Thoracic aorta (tissue), 2 donors: ENCODE measurements at regions not wholly inside any gene's neighbourhood (a gene's known extent, or its start where the extent isn't known, plus 50 kb on each side); places are given as distances from the start of the nearest gene placed in this dataset.

Experiments used
- ATAC-seq: fragments of 150-250 bp; one replicate; pipeline ENCODE4 v1.8.0; 2017; ENCODE audit warnings: low read depth; ENCODE audit not compliant: insufficient number of reproducible peaks, low FRiP score
- DNase-seq: peaks from one replicate; pipeline ENCODE4 v3.0.0-alpha.2; 2020; ENCODE audit warnings: low spot score
- H3K27ac ChIP-seq, 2 donors: fragments of 200-600 bp; sonication (generic); 1 replicate in 1 of 2; 2 replicates in 1 of 2; pipeline ENCODE4 v1.5.1; 2016; ENCODE audit warnings: mild to moderate bottlenecking in 2 of 2, moderate library complexity in 2 of 2
- H3K27me3 ChIP-seq: fragments of 200-600 bp; sonication (generic); replicated peaks from 2 replicates; pipeline ENCODE4 v1.6.0; 2016; ENCODE audit warnings: mild to moderate bottlenecking; ENCODE audit not compliant: insufficient read depth
- H3K36me3 ChIP-seq: fragments of 200-600 bp; sonication (generic); one replicate; pipeline ENCODE4 v1.5.1; 2016
- H3K4me1 ChIP-seq, 2 donors: fragments of 200-600 bp; sonication (generic); 1 replicate in 1 of 2; 2 replicates in 1 of 2; pipeline versions ENCODE4 v1.5.1 to v1.6.0; 2016; ENCODE audit warnings: low read depth in 2 of 2, mild to moderate bottlenecking in 1 of 2; ENCODE audit not compliant: control insufficient read depth in 1 of 2
- H3K4me3 ChIP-seq: fragments of 200-600 bp; sonication (generic); 2 replicates; pipeline ENCODE4 v1.5.1; 2016; ENCODE audit warnings: mild to moderate bottlenecking
- H3K9me3 ChIP-seq: fragments of 200-600 bp; sonication (generic); 2 replicates; pipeline ENCODE4 v1.5.1; 2016
- TF ChIP-seq, protein P1 (sequence below): fragments of 200-600 bp; sonication (generic); IDR thresholded peaks from one replicate; pipeline ENCODE4 v1.5.1; 2019; ENCODE audit warnings: antibody characterized with exemption

GRCh38 chr13:106423530-106423929 lies 111.9 kb downstream of the EFNB2 start:
- ATAC-seq = no peak
- Histone ChIP-seq H3K36me3 (no peaks in the 10 kb centered on the region), H3K27me3 (no peaks in the 10 kb centered on the region), H3K9me3 (no peaks in the 10 kb centered on the region), H3K4me3 (no peak overlapping the region), H3K27ac (no peak overlapping the region), H3K4me1 (no peaks in the 10 kb centered on the region)
- TF ChIP-seq, protein P1, sequence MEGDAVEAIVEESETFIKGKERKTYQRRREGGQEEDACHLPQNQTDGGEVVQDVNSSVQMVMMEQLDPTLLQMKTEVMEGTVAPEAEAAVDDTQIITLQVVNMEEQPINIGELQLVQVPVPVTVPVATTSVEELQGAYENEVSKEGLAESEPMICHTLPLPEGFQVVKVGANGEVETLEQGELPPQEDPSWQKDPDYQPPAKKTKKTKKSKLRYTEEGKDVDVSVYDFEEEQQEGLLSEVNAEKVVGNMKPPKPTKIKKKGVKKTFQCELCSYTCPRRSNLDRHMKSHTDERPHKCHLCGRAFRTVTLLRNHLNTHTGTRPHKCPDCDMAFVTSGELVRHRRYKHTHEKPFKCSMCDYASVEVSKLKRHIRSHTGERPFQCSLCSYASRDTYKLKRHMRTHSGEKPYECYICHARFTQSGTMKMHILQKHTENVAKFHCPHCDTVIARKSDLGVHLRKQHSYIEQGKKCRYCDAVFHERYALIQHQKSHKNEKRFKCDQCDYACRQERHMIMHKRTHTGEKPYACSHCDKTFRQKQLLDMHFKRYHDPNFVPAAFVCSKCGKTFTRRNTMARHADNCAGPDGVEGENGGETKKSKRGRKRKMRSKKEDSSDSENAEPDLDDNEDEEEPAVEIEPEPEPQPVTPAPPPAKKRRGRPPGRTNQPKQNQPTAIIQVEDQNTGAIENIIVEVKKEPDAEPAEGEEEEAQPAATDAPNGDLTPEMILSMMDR = no peak
- no peak for DNase-seq

DNA sequence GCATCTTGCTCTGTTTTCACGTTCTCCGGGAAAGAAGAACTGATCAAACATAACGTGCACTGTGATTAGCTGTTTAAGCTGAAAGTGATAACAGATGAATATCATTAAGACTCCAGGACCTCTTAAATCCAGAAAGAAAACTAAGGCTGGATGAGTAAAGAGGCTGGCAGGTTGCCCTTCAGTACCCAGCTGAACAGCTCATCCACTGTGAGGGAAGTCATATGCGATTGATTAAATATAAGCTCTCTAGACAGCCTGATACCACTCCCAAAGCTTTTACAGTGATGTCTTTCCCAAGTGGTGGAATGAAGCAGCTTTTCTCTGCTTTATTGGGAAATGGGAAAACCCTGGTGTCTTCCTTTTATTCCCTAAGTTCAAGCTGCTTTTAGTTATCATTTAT lies 116.9 kb downstream of the EFNB2 start:
- H3K4me1 ChIP-seq = no peaks in the 10 kb centered on the region
- DNase-seq (no peak), ATAC-seq (no peak)
- no peak overlapping the region for H3K27ac ChIP-seq
- no peak overlapping the region for H3K4me3 ChIP-seq
- H3K36me3 ChIP-seq = no peaks in the 10 kb centered on the region
- TF ChIP-seq, protein P1 = no peak
- H3K9me3 ChIP-seq = no peaks in the 10 kb centered on the region
- no peaks in the 10 kb centered on the region for H3K27me3 ChIP-seq

DNA sequence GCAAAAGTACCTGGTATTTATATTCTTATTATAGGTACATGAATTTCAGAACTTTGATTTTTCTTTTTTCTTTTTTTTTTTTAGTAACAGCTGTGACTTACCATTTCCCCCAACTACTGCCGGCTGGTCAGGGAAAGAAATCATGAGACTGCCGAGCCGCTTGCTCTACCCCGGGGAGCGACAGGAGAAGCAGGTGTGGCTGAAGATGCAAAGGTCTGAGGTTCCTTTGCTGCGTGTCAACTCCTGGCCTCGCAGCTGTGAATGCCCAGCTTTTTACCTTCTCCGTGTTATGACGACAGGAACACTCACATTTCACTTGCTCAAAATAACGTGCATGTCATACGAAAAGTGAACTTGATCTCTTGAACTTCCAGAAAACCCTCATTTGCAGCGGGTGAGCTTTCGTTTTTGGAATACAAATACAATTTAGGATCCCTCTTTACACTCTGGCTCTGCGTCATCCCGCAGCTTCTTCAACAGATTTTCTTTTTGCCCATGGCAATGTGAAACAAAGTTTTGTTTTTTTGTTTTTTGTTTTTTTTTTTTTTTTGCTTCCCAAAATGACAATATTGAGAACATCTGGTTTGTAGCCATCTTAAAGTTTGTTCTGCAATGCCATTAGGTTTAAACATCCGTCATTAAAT lies 117.9 kb downstream of the EFNB2 start:
- ATAC-seq = no peak
- no peak overlapping the region for H3K27ac ChIP-seq
- no peak overlapping the region for H3K4me3 ChIP-seq
- DNase-seq = no peak
- H3K36me3 ChIP-seq = no peaks in the 10 kb centered on the region
- TF ChIP-seq, protein P1 = no peak
- H3K4me1 ChIP-seq = no peaks in the 10 kb centered on the region
- no peaks in the 10 kb centered on the region for H3K9me3 ChIP-seq
- no peaks in the 10 kb centered on the region for H3K27me3 ChIP-seq

GRCh38 chr13:106416645-106417044 lies 118.8 kb downstream of the EFNB2 start:
- Histone ChIP-seq H3K4me1 (no peaks in the 10 kb centered on the region), H3K4me3 (no peak overlapping the region), H3K27me3 (no peaks in the 10 kb centered on the region), H3K9me3 (no peaks in the 10 kb centered on the region), H3K27ac (no peak overlapping the region), H3K36me3 (no peaks in the 10 kb centered on the region)
- DNase-seq = no peak
- ATAC-seq = no peak
- TF ChIP-seq, protein P1 = no peak

GRCh38 chr13:106415971-106416370 lies 119.5 kb downstream of the EFNB2 start:
- no peak for ATAC-seq
- Histone ChIP-seq H3K9me3 (no peaks in the 10 kb centered on the region), H3K27me3 (no peaks in the 10 kb centered on the region), H3K4me1 (no peaks in the 10 kb centered on the region), H3K4me3 (no peak overlapping the region), H3K36me3 (no peaks in the 10 kb centered on the region), H3K27ac (no peak overlapping the region)
- TF ChIP-seq, protein P1 = no peak
- no peak for DNase-seq
